ENCODE measurements at regions not wholly inside any gene's neighbourhood (a gene's known extent, or its start where the extent isn't known, plus 50 kb on each side); places are given as distances from the start of the nearest gene placed in this dataset.
"Not testable (repeated sequence)": the region's sequence is repeated elsewhere in the genome, so short reads cannot be mapped to it uniquely, and the experiment has no call there.

DNA sequence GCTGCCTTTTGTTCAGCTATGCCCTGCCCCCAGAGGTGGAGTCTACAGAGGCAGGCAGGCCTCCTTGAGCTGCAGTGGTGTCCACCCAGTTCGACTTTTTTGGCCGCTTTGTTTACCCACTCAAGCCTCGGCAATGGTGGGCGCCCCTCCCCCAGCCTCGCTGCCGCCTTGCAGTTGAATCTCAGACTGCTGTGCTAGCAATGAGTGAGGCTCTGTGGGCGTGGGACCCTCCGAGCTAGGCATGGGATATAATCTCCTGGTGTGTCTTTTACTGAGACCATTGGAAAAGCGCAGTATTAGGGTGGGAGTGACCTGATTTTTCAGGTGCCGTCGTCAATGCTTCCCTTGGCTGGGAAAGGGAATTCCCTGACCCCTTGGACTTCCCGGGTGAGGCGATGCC lies 279.3 kb downstream of the PTH2R start:
- not testable (repeated sequence) for DNase-seq (ENCODE audit: low spot score)

DNA sequence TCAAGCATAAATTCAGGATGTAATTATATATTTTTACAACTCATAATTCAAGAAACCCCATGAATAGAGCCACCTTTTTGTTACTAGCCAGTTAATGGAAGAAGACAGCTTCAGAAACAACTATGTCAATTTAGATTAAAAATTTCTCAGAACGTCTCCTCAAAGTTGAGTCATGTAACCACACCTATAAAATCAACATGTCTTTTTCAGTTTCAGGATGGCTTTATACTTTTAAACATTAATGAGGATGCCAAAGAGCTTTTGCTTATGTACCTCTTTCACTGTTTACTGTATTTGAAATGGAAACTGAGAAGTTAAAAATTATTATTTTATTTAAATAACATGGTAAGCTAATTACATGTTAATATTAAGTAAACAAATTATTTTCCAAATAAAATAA lies 280.1 kb downstream of the PTH2R start:
- DNase-seq (ENCODE audit: low spot score), result no peak

DNA sequence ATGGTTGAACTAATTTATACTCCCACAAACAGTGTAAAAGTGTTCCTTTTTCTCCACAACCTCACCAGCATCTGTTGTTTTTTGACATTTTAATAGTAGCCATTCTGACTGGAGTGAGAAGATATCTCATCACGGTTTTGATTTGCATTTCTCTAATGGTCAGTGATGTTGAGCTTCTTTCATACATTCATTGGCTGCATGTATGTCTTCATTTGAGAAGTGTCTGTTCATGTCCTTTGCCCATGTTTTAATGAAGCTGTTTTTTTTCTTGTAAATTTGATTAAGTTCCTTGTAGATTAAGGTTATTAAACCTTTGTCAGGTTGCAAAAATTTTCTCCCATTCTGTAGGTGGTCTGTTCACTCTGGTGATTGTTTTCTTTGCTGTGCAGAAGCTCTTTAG lies 281.1 kb downstream of the PTH2R start:
- not testable (repeated sequence) for DNase-seq (ENCODE audit: low spot score)

DNA sequence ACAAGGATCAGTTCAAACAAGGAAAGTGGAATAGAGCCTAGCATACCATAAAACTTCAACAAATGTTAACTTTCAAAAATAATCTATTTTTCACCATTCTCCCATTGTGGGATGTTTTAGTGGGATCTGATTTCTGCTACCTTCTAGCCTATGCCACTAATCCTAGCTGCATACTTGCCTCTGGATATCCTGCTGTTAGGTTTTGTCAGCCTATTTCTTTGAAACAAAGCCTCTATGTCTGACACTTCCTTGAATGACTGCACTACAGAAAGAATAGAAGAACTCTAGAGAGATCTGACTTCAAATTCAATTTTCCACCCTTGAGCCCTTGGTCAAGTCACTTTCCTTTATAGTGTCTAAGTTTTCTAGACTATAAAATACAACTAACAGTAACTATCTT lies 291.5 kb downstream of the PTH2R start:
- no peak for DNase-seq (ENCODE audit: low spot score)

DNA sequence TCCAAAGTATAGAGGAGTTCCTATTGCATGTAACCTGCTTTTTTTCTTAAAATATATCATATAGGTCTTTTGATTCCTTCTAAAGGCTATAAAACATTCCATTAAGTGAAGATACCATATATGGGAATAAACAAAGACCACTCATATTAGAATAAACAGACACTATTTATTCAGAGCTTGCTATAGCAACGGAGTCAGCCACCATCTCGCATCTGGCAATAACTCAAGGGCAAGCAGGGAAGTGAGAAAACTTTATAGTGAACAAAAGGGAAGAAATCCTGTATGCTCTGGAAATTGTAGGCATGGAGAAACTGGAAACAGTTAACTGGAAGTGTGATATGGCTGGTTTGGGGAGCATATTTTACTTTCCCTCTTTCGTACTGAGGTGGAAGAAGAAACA lies 301.9 kb downstream of the PTH2R start:
- DNase-seq (ENCODE audit: low spot score), result no peak

DNA sequence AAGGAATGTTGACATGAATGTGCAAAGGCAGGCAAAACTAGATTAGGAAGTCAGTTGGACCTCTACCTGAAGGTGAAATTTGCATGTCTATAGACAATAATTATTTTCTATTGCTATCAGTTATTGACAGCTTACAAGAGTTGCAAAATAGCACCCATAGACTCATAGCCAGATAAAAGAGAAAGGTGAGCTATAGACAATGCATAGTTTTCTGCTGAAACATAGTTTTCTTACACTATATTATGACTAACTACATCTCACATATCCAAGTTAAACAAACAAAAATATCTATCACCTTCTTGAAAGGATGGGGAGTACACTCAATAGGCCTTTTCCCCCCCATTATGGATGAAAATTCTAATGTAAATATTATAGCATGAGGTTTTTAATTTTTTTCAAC lies 305.0 kb downstream of the PTH2R start:
- no peak for DNase-seq (ENCODE audit: low spot score)

DNA sequence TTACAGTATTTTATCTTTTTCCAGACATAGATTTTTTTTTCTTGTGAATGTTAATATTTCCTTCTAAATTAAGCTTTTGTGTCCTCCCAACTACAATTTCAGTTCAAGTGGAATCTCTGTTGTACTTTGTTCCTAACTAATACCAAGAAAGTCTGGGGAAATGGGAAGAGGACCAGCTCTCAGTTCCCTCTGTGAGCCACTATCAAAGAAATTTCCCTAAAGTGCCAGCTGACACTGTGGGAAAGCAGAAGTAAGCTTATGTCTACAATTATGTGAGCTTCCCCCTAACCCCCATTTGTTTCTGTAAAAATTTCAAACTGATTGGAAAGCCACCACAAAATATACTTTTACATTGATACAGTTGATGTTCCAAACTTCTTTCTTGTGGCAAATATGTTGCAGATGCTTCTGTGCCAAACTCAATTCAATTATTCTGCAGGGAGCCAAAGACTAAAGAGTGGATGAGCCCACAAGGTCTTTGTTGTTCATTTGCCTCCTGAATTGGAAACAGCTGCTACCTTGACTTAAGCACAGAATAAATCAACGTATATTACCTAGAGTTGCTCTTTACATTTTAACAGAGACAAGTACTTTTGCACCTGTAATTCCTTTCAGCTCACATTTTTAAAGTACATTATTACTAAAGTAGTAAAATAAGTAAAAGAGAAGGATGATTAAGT lies 306.6 kb downstream of the PTH2R start:
- DNase-seq (ENCODE audit: low spot score), result no peak

DNA sequence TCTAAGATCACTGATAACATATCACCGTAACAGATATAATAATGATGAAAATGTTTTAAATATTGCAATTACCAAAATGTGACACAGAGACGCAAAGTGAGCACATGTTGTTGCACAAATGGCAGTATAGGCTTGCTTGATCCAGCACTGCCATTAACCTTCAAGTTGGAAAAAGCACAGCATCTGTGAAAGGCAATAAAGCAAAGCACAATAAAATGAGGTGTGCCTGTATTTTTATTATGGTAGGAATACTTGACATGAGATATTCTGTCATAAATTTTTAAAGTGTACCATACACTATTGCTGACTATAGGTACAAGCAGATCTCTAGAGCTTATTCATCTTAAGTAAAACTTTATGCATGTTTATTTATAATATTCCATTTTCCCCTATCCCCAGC lies 312.2 kb downstream of the PTH2R start:
- no peak for DNase-seq (ENCODE audit: low spot score)

DNA sequence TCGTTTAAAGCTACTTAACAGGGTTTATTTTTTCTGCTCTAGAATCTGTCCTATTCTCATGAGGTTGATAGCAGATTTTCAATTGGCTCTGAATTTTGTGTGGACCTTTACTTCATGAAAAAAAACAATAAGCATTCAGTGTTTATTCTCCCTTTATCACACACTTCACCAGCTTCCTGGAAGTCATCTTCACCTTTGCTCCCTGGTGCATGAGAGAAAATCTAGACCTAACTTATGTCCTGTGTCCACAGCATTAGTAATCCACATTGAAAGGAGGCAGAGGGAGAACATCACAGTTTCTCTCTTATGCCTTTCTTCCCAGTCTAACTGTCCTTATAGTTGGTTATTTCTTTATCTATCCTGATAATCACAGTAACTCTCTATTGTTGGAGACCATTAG lies 316.1 kb downstream of the PTH2R start:
- DNase-seq (ENCODE audit: low spot score), result no peak

DNA sequence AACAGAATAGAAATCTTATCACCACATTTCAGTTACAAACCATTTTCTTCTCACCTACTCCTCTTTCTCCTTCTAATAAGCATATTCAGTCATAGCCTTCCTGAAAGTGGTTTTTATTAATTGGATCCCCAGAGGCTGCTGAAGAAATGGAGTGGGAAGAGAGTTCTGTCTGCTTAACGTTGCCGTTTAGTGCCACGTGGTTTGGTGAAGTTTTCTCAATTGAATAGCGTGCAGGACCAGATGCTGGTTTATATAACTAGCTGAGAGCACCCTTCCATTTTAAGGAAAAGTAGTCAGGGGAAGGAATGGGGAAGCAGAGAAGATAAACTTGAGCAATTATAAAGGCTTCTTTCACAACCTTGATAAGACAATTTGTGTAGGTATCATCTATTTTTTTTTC lies 318.7 kb downstream of the PTH2R start:
- no peak for DNase-seq (ENCODE audit: low spot score)

DNA sequence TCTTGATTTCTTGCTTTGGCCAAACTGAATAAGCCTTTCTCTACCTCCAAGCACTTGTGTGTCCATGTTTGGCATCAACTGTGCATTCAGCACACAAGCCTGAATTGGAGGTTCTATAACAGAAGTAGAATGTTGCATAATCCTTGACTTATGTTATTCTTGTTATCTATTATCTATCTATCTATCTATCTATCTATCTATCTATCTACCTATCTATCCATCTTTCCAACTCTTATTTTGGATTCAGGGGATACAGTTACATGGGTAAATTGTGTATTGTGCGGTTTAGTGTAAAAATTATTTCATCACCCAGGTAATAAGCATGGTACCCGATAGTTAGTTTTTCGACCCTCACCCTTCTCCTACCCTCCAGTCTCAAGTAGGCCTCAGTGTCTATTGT lies 319.6 kb downstream of the PTH2R start:
- DNase-seq (ENCODE audit: low spot score), result no peak

DNA sequence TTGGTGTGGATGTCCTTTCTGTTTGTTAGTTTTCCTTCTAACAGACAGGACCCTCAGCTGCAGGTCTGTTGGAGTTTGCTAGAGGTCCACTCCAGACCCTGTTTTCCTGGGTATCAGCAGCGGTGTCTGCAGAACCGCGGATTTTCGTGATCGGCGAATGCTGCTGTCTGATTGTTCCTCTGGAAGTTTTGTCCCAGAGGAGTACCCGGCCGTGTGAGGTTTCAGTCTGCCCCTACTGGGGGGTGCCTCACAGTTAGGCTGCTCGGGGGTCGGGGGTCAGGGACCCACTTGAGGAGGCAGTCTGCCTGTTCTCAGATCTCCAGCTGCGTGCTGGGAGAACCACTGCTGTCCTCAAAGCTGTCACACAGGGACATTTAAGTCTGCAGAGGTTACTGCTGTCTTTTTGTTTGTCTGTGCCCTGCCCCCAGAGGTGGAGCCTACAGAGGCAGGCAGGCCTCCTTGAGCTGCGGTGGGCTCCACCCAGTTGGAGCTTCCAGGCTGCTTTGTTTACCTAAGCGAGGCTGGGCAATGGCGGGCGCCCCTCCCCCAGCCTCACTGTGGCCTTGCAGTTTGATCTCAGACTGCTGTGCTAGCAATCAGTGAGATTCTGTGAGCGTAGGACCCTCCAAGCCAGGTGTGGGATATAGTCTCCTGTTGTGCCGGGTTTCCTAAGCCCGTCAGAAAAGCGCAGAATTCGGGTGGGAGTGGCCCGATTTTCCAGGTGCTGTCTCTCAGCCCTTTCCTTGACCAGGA lies 345.2 kb downstream of the PTH2R start:
- not testable (repeated sequence) for DNase-seq (ENCODE audit: low spot score)

DNA sequence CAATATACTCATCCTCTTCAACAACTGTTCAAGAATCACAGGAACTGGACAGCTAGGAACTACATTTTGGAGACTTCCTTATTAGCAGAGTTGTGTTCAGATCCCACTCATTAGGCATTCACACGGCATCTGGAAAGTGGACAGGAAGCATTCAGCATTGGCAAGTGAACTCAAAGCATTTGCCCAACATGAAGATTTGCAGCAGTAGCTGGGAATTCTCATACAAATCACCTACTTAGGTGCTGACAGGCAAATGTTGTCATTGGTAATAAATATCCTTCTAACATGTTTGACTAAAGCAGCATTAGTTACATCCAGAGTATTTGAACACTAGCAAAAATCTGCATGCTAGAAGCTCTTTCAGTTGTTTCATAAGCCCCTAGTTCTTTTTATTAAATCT lies 350.8 kb downstream of the PTH2R start:
- DNase-seq (ENCODE audit: low spot score), result no peak

DNA sequence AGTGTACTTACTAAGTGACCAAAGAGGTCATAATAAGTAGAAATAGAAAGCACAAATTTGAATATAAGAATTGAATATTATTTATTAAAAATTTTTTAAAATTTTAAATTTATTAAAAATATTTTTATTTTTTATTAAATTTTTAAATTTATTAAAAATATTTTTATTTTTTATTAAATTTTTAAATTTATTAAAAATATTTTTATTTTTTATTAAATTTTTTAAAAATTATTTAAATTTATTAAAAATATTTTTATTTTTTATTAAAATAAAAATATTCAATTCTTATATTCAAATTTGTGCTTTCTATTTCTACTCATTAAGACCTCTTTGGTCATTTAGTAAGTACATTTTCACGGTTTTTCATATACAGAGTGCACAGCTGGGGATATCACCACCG lies 366.5 kb downstream of the PTH2R start:
- DNase-seq (ENCODE audit: low spot score), result not testable (repeated sequence)

DNA sequence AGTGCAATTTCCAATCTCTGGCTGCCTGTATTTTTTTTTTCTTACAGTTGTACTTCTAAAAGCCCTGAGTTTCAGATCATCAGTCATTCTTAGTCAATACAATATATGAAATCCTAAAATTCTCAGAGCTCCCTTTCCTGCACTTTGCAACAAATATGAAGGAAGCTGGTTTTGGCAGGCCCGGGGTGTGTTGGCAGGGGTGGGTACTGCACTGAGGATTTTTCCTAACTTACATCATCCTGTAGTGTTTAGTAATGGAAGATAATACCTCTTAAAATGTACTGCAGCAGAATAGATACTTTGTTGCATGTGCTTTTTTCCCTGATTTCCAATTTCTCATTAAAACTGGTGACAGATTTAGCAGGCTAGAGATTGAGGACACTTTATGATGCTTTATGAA lies 374.6 kb downstream of the PTH2R start:
- no peak for DNase-seq (ENCODE audit: low spot score)

DNA sequence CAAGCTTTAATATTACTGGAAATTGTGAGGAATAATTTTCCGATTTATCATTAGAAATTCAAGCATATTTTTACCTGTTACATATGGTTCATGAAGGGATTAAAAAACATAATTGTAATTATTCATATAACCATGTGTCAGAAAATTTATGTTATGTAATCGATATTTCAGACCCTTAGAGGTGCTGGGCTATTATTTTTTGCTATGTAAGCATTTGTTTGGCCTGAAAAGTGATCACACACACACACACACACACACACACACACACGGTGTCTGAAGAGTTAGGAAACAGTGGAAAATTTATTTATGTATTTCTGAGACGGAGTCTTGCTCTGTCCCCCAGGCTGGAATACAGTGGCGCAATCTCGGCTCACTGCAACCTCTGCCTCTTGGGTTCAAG lies 375.5 kb downstream of the PTH2R start:
- DNase-seq (ENCODE audit: low spot score), result no peak

DNA sequence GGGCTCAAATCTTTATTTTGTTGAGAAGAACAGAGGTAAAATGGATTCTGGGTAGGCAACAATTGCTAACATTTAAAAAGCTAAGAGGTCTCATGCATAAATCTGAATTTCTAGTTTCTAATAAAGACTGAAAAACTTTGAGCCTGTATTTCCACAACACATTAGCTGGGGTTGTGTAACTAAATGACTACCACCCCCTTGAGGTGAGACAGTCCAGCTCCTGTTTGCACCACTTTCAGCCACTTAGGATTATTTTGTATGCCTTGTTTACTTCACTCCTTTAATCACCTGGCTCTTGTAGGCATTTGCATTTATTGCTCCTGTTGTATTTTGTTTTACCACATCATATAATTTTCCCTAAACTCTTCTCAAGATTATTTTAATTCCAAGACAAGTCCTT lies 376.6 kb downstream of the PTH2R start:
- DNase-seq (ENCODE audit: low spot score), result no peak

DNA sequence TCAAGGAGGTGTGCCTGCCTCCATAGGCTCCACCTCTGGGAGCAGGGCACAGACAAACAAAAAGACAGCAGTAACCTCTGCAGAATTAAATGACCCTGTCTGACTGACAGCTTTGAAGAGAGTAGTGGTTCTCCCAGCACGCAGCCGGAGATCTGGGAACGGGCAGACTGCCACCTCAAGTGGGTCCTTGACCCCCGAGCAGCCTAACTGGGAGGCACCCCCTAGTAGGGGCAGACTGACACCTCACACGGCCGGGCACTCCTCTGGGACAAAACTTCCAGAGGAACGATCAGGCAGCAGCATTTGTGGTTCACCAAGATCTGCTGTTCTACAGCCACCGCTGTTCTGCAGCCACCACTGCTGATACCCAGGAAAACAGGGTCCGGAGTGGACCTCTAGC lies 378.2 kb downstream of the PTH2R start:
- not testable (repeated sequence) for DNase-seq (ENCODE audit: low spot score)

DNA sequence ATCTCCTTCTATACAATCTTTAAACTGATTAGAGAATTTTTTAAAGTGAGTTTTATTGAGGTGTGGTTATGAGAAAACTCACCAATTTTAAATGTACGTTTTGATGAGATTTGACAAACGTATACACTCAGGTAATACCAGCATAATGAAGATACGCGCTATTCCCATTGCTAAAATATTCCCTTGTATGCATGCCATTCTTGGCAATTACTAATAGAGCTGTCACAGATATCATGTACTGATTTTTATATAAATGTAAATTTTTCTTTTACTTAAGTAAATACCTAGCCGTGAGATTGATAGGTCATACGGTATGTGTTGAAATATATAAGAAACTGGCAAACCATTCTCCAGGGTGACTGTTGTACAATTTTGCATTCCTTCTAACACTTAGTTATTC lies 384.7 kb downstream of the PTH2R start:
- DNase-seq (ENCODE audit: low spot score), result no peak

DNA sequence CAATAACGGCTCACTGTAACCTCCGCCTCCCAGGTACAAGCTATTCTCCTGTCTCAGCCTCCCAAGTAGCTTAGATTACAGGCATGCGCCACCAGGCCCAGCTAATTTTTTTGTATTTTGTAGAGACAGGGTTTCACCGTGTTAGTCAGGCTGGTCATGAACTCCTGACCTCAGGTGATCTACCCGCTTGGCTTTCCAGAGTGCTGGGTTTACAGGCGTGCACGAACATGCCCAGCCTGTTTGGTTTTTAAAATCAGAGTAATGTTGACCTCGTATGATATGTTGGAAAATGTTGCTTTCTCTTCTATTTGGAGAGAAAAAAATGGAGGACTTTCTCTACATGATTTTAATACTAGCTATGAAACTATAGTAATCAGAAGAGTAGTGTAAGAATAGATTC lies 386.2 kb downstream of the PTH2R start:
- no peak for DNase-seq (ENCODE audit: low spot score)

DNA sequence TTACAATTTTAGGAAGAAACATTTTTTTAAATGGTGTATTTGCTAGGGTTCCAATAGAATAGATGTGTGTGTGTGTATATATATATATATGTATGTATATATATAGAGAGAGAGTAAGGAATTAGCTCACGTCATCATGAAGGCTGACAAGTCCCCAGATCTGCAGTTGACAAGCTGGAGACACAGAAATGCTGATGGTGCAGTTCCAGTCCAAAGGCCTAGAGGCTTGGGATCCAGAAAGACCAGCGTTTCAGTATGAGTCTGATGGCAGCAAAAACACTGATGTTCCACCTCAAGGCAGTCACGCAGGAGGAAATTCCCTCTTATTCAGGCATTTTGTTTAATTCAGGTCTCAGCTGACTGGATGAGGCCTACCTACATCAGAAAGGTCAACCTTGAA lies 386.8 kb downstream of the PTH2R start:
- DNase-seq (ENCODE audit: low spot score), result no peak

DNA sequence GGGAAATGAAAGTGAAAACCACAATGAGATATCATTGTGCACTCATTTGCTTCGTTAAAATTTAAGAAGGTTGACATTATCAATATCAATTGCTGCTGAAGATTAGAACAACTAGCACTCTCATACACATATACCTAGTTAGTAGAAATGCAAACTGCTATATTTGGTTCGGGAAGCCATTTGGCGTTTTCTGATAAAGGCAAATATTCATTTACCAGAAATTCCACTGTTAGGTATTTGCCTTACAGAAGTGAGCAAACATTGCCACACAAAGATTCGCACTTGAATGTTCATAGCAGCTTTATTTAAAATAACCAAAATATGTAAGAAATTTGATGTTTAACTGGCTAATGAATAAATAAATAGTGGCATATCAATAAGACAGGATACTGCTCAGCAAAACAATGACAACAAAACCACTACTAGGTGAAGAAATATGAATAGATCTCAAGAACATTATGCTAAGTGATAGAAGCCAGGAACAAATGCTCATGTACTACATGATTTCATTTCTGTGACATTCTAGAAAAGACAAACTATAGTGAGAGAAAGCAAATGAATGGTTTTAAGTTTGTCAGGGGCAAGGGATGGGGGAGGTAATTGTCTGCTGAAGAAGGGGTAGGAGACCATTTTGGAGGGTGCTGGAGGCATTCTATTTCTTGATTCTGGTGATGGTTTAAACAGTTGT lies 387.8 kb downstream of the PTH2R start:
- no peak for DNase-seq (ENCODE audit: low spot score)

DNA sequence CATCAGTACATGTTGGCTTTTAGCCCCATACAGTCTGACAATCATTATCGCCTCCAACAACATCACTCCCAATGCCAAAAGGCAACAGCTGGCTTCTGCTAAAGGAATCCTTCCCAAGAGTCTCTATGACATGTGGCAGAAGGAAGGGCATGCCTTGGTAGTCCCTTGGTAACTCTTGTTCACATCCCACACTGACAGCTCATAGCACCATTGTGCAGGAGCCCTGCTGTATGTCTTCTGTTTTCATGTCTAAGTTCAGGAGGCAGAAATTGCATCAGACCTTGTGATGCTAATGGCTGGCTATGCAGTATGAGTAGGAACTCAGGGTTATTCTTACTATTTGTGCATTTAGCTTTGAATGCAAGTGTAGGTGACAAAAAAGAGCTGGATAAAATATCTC lies 392.1 kb downstream of the PTH2R start:
- no peak for DNase-seq (ENCODE audit: low spot score)

Data from CD4-positive, alpha-beta T cell treated with Interleukin-6 at 100 ng/mL for 8 hours (primary cell).